ENCODE measurements at regions not wholly inside any gene's neighbourhood (a gene's known extent, or its start where the extent isn't known, plus 50 kb on each side); places are given as distances from the start of the nearest gene placed in this dataset.

DNA sequence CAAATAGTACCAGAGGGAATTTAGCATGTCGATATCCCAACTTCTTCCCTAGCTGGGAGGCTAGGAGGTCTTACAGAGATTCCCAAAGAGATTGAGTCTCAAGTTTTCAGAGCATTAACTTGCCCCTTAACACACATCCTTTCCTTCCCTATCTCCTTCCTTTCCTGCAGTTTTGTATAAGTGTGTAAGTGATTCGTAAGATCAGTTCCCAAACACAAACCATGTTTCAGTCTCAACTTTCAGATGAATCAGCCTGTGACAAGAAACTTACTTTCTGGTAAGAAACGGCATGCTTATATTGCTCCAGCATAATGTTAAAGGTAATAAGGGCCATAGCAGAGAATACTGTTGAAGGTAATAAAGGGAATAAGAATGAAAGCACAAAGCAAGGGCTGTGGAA lies 472.2 kb downstream of the LIG4 start:
- no peaks in the 10 kb centered on the region for H3K36me3 ChIP-seq (ENCODE audit: control insufficient read depth in 1 of 2, insufficient read depth in 2 of 2, low read length in 2 of 2)
- peaks cover 0 to 8% of the 10 kb centered on the region in 2 experiments; a peak in 2 of 4 replicates for H3K9me3 ChIP-seq (ENCODE audit: control insufficient read depth in 1 of 2, insufficient read depth in 1 of 2, low read depth in 1 of 2, low read length in 2 of 2)
- no TSS peak for BruUV-seq (replicated peaks)
- no peaks in the 10 kb centered on the region for H3K4me1 ChIP-seq (ENCODE audit: control insufficient read depth in 1 of 2, insufficient read depth in 2 of 2, low read length in 2 of 2)
- no peak overlapping the region for H3K9ac ChIP-seq (ENCODE audit: low read length)
- no peaks in the 10 kb centered on the region for H4K20me1 ChIP-seq (ENCODE audit: insufficient read depth)
- DNase-seq (ENCODE audit: low read depth, low spot score) (no peak), ATAC-seq (no peak)
- ChIA-PET POLR2A (no interaction called here), CTCF (no interaction called here), RAD21 (ENCODE audit: low non-redundant PET in 1 of 2, low total read pairs in 2 of 2, uncharacterized antibody in 2 of 2, unreplicated experiment in 2 of 2) (no interaction called here)
- no peaks in the 10 kb centered on the region for H3K79me2 ChIP-seq (ENCODE audit: insufficient read depth, low read length)
- no peak overlapping the region for H3K27ac ChIP-seq (ENCODE audit: low read depth, low read length)
- no peak overlapping the region for H2AFZ ChIP-seq (ENCODE audit: low read depth, low read length, poor library complexity, severe bottlenecking)
- intact Hi-C loops (cut with micrococcal nuclease), result no loop called here
- no peak overlapping the region for H3K4me2 ChIP-seq (ENCODE audit: low read length)
- no peak overlapping the region for H3K4me3 ChIP-seq (replicated peaks in 1 of 2; ENCODE audit: low read depth in 1 of 2, low read length in 2 of 2)
- H3K9me2 ChIP-seq (ENCODE audit: insufficient read depth), result no peaks in the 10 kb centered on the region
- no peak for TF ChIP-seq JUND (IDR thresholded peaks at IDR 0.05)
- no peak for TF ChIP-seq TCF7L2 (IDR thresholded peaks at IDR 0.05; ENCODE audit: borderline replicate concordance, extremely low read depth, insufficient read depth, insufficient read length)
- no peak for TF ChIP-seq REST (IDR thresholded peaks at IDR 0.05; ENCODE audit: low read depth)
- no peak for TF ChIP-seq CBX3 (IDR thresholded peaks at IDR 0.05; ENCODE audit: low read depth)
- no peak for TF ChIP-seq POLR2AphosphoS5 (IDR thresholded peaks at IDR 0.05; ENCODE audit: low read depth, low read length)
- no peak for TF ChIP-seq ELF1 (IDR thresholded peaks at IDR 0.05; ENCODE audit: borderline replicate concordance, low read depth)
- no peak for TF ChIP-seq EGR1 (IDR thresholded peaks at IDR 0.05; ENCODE audit: low read depth)
- TF ChIP-seq ZFX (IDR thresholded peaks at IDR 0.05), result no peak
- TF ChIP-seq ZBTB33 (IDR thresholded peaks at IDR 0.05; ENCODE audit: extremely low read depth, insufficient replicate concordance, low read length), result no peak
- TF ChIP-seq, protein P1, sequence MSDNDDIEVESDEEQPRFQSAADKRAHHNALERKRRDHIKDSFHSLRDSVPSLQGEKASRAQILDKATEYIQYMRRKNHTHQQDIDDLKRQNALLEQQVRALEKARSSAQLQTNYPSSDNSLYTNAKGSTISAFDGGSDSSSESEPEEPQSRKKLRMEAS (IDR thresholded peaks at IDR 0.05), result no peak
- no peak for TF ChIP-seq RAD21 (IDR thresholded peaks at IDR 0.05; ENCODE audit: low read depth)
- no peak for TF ChIP-seq EZH2phosphoT487 (IDR thresholded peaks at IDR 0.05; ENCODE audit: borderline replicate concordance)
- no peak for TF ChIP-seq ATF3 (IDR thresholded peaks at IDR 0.05)
- no peak for TF ChIP-seq SP1 (IDR thresholded peaks at IDR 0.05; ENCODE audit: low read depth)
- TF ChIP-seq CEBPB (IDR thresholded peaks at IDR 0.05; ENCODE audit: low read depth), result no peak
- TF ChIP-seq ZNF274 (IDR thresholded peaks at IDR 0.05; ENCODE audit: low read depth, low read length), result no peak
- no peak for TF ChIP-seq CTCF (IDR thresholded peaks at IDR 0.05 in 2 of 3, conservative IDR thresholded peaks at IDR 0.05 in 1 of 3; ENCODE audit: borderline replicate concordance in 1 of 3, insufficient read depth in 1 of 3, low read depth in 2 of 3, low read length in 2 of 3)
- no peaks in the 10 kb centered on the region for H3K27me3 ChIP-seq (ENCODE audit: insufficient read depth, low read length)
